Ishikawa (cell line): ENCODE measurements at regions not wholly inside any gene's neighbourhood (a gene's known extent, or its start where the extent isn't known, plus 50 kb on each side); places are given as distances from the start of the nearest gene placed in this dataset.

Experiments used
- CEBPB ChIP-seq: IDR thresholded peaks from 2 replicates; pipeline ENCODE4 v1.6.1; 2012
- CREB1 ChIP-seq: IDR thresholded peaks from 2 replicates; pipeline ENCODE4 v1.6.1; 2012; ENCODE audit warnings: low read depth
- EP300 ChIP-seq: IDR thresholded peaks from 2 replicates; pipeline ENCODE4 v1.6.1; 2012; ENCODE audit warnings: borderline replicate concordance
- NFIC ChIP-seq: IDR thresholded peaks from 2 replicates; pipeline ENCODE4 v1.6.1; 2012
- RAD21 ChIP-seq: IDR thresholded peaks from 2 replicates; pipeline ENCODE4 v1.6.1; 2012; ENCODE audit warnings: low read depth
- TAF1 ChIP-seq: IDR thresholded peaks from 2 replicates; pipeline ENCODE4 v1.6.1; 2012; ENCODE audit warnings: low read depth, mild to moderate bottlenecking
- TEAD4 ChIP-seq: IDR thresholded peaks from 2 replicates; pipeline ENCODE4 v1.6.1; 2012
- ZBTB7A ChIP-seq: IDR thresholded peaks from 2 replicates; pipeline ENCODE4 v1.6.1; 2012; ENCODE audit warnings: low read depth
- TF ChIP-seq, protein P1 (sequence below): IDR thresholded peaks from 2 replicates; pipeline ENCODE4 v1.6.1; 2012; ENCODE audit warnings: low read depth, mild to moderate bottlenecking
- TF ChIP-seq, protein P2 (sequence below): IDR thresholded peaks from 2 replicates; pipeline ENCODE4 v1.6.1; 2012

DNA sequence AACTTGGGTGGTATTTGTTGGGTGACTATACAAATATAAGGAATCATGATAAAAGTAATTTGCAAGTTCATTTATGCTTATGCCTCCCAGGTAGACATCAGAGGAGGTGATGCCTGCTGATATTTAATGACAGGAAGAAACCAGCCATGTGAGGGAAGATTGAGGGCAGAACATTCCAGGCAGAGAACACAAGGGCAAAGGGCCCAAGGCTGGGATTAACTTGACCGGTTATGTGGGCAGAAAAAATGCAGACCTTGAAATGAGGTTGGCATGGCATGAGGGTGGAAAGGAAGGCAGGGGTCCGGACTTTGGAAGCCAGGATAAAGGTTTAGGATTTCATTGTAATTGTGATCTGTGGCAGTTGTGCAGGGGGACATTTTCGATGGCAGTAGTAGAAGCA is 68.0 kb upstream of the MTPN start:
- TF ChIP-seq TAF1 (no peak), ZBTB7A (no peak), EP300 (no peak), TEAD4 (no peak), CREB1 (no peak), RAD21 (no peak), NFIC (no peak), CEBPB (no peak)
- TF ChIP-seq, protein P1, sequence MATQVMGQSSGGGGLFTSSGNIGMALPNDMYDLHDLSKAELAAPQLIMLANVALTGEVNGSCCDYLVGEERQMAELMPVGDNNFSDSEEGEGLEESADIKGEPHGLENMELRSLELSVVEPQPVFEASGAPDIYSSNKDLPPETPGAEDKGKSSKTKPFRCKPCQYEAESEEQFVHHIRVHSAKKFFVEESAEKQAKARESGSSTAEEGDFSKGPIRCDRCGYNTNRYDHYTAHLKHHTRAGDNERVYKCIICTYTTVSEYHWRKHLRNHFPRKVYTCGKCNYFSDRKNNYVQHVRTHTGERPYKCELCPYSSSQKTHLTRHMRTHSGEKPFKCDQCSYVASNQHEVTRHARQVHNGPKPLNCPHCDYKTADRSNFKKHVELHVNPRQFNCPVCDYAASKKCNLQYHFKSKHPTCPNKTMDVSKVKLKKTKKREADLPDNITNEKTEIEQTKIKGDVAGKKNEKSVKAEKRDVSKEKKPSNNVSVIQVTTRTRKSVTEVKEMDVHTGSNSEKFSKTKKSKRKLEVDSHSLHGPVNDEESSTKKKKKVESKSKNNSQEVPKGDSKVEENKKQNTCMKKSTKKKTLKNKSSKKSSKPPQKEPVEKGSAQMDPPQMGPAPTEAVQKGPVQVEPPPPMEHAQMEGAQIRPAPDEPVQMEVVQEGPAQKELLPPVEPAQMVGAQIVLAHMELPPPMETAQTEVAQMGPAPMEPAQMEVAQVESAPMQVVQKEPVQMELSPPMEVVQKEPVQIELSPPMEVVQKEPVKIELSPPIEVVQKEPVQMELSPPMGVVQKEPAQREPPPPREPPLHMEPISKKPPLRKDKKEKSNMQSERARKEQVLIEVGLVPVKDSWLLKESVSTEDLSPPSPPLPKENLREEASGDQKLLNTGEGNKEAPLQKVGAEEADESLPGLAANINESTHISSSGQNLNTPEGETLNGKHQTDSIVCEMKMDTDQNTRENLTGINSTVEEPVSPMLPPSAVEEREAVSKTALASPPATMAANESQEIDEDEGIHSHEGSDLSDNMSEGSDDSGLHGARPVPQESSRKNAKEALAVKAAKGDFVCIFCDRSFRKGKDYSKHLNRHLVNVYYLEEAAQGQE, result no peak
- TF ChIP-seq, protein P2, sequence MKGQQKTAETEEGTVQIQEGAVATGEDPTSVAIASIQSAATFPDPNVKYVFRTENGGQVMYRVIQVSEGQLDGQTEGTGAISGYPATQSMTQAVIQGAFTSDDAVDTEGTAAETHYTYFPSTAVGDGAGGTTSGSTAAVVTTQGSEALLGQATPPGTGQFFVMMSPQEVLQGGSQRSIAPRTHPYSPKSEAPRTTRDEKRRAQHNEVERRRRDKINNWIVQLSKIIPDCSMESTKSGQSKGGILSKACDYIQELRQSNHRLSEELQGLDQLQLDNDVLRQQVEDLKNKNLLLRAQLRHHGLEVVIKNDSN, result no peak
